Ishikawa (cell line): ENCODE measurements at regions not wholly inside any gene's neighbourhood (a gene's known extent, or its start where the extent isn't known, plus 50 kb on each side); places are given as distances from the start of the nearest gene placed in this dataset.

ENCODE experiments used
- CEBPB ChIP-seq: IDR thresholded peaks from 2 replicates; pipeline ENCODE4 v1.6.1; 2012
- EP300 ChIP-seq: IDR thresholded peaks from 2 replicates; pipeline ENCODE4 v1.6.1; 2012; ENCODE audit warnings: borderline replicate concordance
- FOXM1 ChIP-seq: IDR thresholded peaks from 2 replicates; pipeline ENCODE4 v1.6.1; 2012; ENCODE audit warnings: low read depth, borderline replicate concordance
- MAX ChIP-seq: IDR thresholded peaks from 2 replicates; pipeline ENCODE4 v1.6.1; 2012
- RAD21 ChIP-seq: IDR thresholded peaks from 2 replicates; pipeline ENCODE4 v1.6.1; 2012; ENCODE audit warnings: low read depth
- REST ChIP-seq: IDR thresholded peaks from 2 replicates; pipeline ENCODE4 v1.6.1; 2012; ENCODE audit warnings: low read depth, mild to moderate bottlenecking
- TAF1 ChIP-seq: IDR thresholded peaks from 2 replicates; pipeline ENCODE4 v1.6.1; 2012; ENCODE audit warnings: low read depth, mild to moderate bottlenecking
- TEAD4 ChIP-seq: IDR thresholded peaks from 2 replicates; pipeline ENCODE4 v1.6.1; 2012
- USF1 ChIP-seq: IDR thresholded peaks from 2 replicates; pipeline ENCODE4 v1.6.1; 2012
- YY1 ChIP-seq: IDR thresholded peaks from 2 replicates; pipeline ENCODE4 v1.6.1; 2012; ENCODE audit warnings: low read depth
- ZBTB7A ChIP-seq: IDR thresholded peaks from 2 replicates; pipeline ENCODE4 v1.6.1; 2012; ENCODE audit warnings: low read depth

- TF ChIP-seq TEAD4 (no peak), EP300 (no peak), REST (no peak), YY1 (no peak), TAF1 (no peak), FOXM1 (no peak), MAX (no peak), CEBPB (no peak), ZBTB7A (no peak), USF1 (no peak), RAD21 (no peak)
Measured at GRCh38 chr4:163654621-163655020, 160.1 kb downstream of the TMA16 start.
